NOMO-1 treated with DMSO at 0.1 percent for 48 hours (cell line): ENCODE measurements at regions not wholly inside any gene's neighbourhood (a gene's known extent, or its start where the extent isn't known, plus 50 kb on each side); places are given as distances from the start of the nearest gene placed in this dataset.
"Not testable (repeated sequence)": the region's sequence is repeated elsewhere in the genome, so short reads cannot be mapped to it uniquely, and the experiment has no call there.

Source experiments
- DNase-seq: peaks from one replicate; lab custom pipeline; 2025; ENCODE audit not compliant: unreplicated experiment; lab: John Stamatoyannopoulos, UW

- no peak for DNase-seq
Observed at GRCh38 chr2:36235882-36236281, 119.7 kb upstream of the CRIM1 start.

- DNase-seq: no peak
Observed at GRCh38 chr2:36235426-36235825, 120.2 kb upstream of the CRIM1 start.

GRCh38 chr2:36223259-36223658 is 132.3 kb upstream of the CRIM1 start:
- no peak for DNase-seq

GRCh38 chr2:36222485-36222884 is 133.1 kb upstream of the CRIM1 start:
- no peak for DNase-seq

- no peak for DNase-seq
Observed at GRCh38 chr2:36214691-36215090, 140.9 kb upstream of the CRIM1 start.

GRCh38 chr2:36203366-36203765 is 152.2 kb upstream of the CRIM1 start:
- no peak for DNase-seq

GRCh38 chr2:36197181-36197971 is 158.2 kb upstream of the CRIM1 start:
- DNase-seq: no peak

GRCh38 chr2:36193680-36194079 is 161.9 kb upstream of the CRIM1 start:
- DNase-seq: no peak

- no peak for DNase-seq
Observed at GRCh38 chr2:36192983-36193382, 162.6 kb upstream of the CRIM1 start.

GRCh38 chr2:36190097-36190496 is 165.5 kb upstream of the CRIM1 start:
- no peak for DNase-seq

- no peak for DNase-seq
Observed at GRCh38 chr2:36185624-36186023, 170.0 kb upstream of the CRIM1 start.

GRCh38 chr2:36184848-36185247 is 170.7 kb upstream of the CRIM1 start:
- DNase-seq: no peak

- not testable (repeated sequence) for DNase-seq
Observed at GRCh38 chr2:36180789-36181482, 174.6 kb upstream of the CRIM1 start.

- not testable (repeated sequence) for DNase-seq
Observed at GRCh38 chr2:36180293-36180692, 175.3 kb upstream of the CRIM1 start.

GRCh38 chr2:36179668-36180269 is 175.8 kb upstream of the CRIM1 start:
- DNase-seq: not testable (repeated sequence)

GRCh38 chr2:36178384-36178783 is 177.2 kb upstream of the CRIM1 start:
- no peak for DNase-seq

- no peak for DNase-seq
Observed at GRCh38 chr2:36177282-36177681, 178.3 kb upstream of the CRIM1 start.

- no peak for DNase-seq
Observed at GRCh38 chr2:36174920-36175319, 180.7 kb upstream of the CRIM1 start.

GRCh38 chr2:36173760-36174404 is 181.7 kb upstream of the CRIM1 start:
- no peak for DNase-seq

GRCh38 chr2:36172824-36173223 is 182.8 kb upstream of the CRIM1 start:
- no peak for DNase-seq

- no peak for DNase-seq
Observed at GRCh38 chr2:36170805-36171204, 184.8 kb upstream of the CRIM1 start.

GRCh38 chr2:36169843-36170242 is 185.7 kb upstream of the CRIM1 start:
- DNase-seq: no peak
